ENCODE measurements at regions not wholly inside any gene's neighbourhood (a gene's known extent, or its start where the extent isn't known, plus 50 kb on each side); places are given as distances from the start of the nearest gene placed in this dataset.

GRCh38 chr5:73278693-73279092 is 105.7 kb downstream of the TMEM174 start:
- TF ChIP-seq, protein P1, sequence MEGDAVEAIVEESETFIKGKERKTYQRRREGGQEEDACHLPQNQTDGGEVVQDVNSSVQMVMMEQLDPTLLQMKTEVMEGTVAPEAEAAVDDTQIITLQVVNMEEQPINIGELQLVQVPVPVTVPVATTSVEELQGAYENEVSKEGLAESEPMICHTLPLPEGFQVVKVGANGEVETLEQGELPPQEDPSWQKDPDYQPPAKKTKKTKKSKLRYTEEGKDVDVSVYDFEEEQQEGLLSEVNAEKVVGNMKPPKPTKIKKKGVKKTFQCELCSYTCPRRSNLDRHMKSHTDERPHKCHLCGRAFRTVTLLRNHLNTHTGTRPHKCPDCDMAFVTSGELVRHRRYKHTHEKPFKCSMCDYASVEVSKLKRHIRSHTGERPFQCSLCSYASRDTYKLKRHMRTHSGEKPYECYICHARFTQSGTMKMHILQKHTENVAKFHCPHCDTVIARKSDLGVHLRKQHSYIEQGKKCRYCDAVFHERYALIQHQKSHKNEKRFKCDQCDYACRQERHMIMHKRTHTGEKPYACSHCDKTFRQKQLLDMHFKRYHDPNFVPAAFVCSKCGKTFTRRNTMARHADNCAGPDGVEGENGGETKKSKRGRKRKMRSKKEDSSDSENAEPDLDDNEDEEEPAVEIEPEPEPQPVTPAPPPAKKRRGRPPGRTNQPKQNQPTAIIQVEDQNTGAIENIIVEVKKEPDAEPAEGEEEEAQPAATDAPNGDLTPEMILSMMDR (conservative IDR thresholded peaks at IDR 0.05; ENCODE audit: low read depth, low read length), result no peak
- no peak for TF ChIP-seq EZH2 (IDR thresholded peaks at IDR 0.05; ENCODE audit: borderline replicate concordance, low read depth, low read length, poor library complexity, severe bottlenecking)

Measured in A673 (cell line).